Neural cell (in vitro differentiated cells): ENCODE measurements at regions not wholly inside any gene's neighbourhood (a gene's known extent, or its start where the extent isn't known, plus 50 kb on each side); places are given as distances from the start of the nearest gene placed in this dataset.

Source experiments
- CTCF ChIP-seq: fragments of 450-650 bp; IDR thresholded peaks from 2 replicates; pipeline ENCODE4 v1.5.1; 2014; ENCODE audit warnings: antibody characterized with exemption, mild to moderate bottlenecking, moderate library complexity; ENCODE audit not compliant: poor library complexity, severe bottlenecking
- EP300 ChIP-seq: fragments of 450-650 bp; conservative IDR thresholded peaks from 2 replicates; pipeline ENCODE4 v1.6.1; 2014; ENCODE audit warnings: antibody characterized with exemption, mild to moderate bottlenecking, moderate library complexity; ENCODE audit not compliant: poor library complexity, severe bottlenecking
- POLR2AphosphoS5 ChIP-seq: IDR thresholded peaks from 2 replicates; pipeline ENCODE4 v1.6.1; 2012
- RAD21 ChIP-seq: fragments of 450-650 bp; conservative IDR thresholded peaks from 2 replicates; pipeline ENCODE4 v1.6.1; 2014; ENCODE audit warnings: antibody characterized with exemption, mild to moderate bottlenecking, moderate library complexity

GRCh38 chr4:162475246-162475645 lies 311.4 kb upstream of the FSTL5 start:
- no peak for TF ChIP-seq CTCF
- TF ChIP-seq POLR2AphosphoS5 = no peak
- no peak for TF ChIP-seq RAD21
- no peak for TF ChIP-seq EP300
